ENCODE measurements at regions not wholly inside any gene's neighbourhood (a gene's known extent, or its start where the extent isn't known, plus 50 kb on each side); places are given as distances from the start of the nearest gene placed in this dataset.

- DNase-seq = no peak
Observed at GRCh38 chr10:78702876-78703275, 365.9 kb upstream of the ZMIZ1 start.

GRCh38 chr10:78703593-78703992 is 365.2 kb upstream of the ZMIZ1 start:
- no peak for DNase-seq

- DNase-seq = no peak
Observed at GRCh38 chr10:78706256-78706655, 362.5 kb upstream of the ZMIZ1 start.

- DNase-seq = no peak
Observed at GRCh38 chr10:78706726-78707540, 361.8 kb upstream of the ZMIZ1 start.

- no peak for DNase-seq
Observed at GRCh38 chr10:78707745-78708144, 361.0 kb upstream of the ZMIZ1 start.

GRCh38 chr10:78712147-78712546 is 356.6 kb upstream of the ZMIZ1 start:
- no peak for DNase-seq

GRCh38 chr10:78713659-78714058 is 355.1 kb upstream of the ZMIZ1 start:
- DNase-seq = no peak

GRCh38 chr10:78714225-78714624 is 354.5 kb upstream of the ZMIZ1 start:
- no peak for DNase-seq

GRCh38 chr10:78715435-78715834 is 353.3 kb upstream of the ZMIZ1 start:
- DNase-seq = no peak

GRCh38 chr10:78716043-78716660 is 352.6 kb upstream of the ZMIZ1 start:
- no peak for DNase-seq

GRCh38 chr10:78717200-78717599 is 351.6 kb upstream of the ZMIZ1 start:
- no peak for DNase-seq

- DNase-seq = no peak
Observed at GRCh38 chr10:78718032-78718572, 350.7 kb upstream of the ZMIZ1 start.

GRCh38 chr10:78719276-78719675 is 349.5 kb upstream of the ZMIZ1 start:
- DNase-seq = no peak

GRCh38 chr10:78720091-78720490 is 348.7 kb upstream of the ZMIZ1 start:
- no peak for DNase-seq

GRCh38 chr10:78721231-78721630 is 347.5 kb upstream of the ZMIZ1 start:
- no peak for DNase-seq

GRCh38 chr10:78724846-78725245 is 343.9 kb upstream of the ZMIZ1 start:
- no peak for DNase-seq

- DNase-seq = no peak
Observed at GRCh38 chr10:78726171-78726570, 342.6 kb upstream of the ZMIZ1 start.

- DNase-seq = no peak
Observed at GRCh38 chr10:78727251-78727650, 341.5 kb upstream of the ZMIZ1 start.

GRCh38 chr10:78727728-78728127 is 341.0 kb upstream of the ZMIZ1 start:
- no peak for DNase-seq

- DNase-seq = no peak
Observed at GRCh38 chr10:78728176-78728575, 340.6 kb upstream of the ZMIZ1 start.

GRCh38 chr10:78729366-78729765 is 339.4 kb upstream of the ZMIZ1 start:
- DNase-seq = no peak

- no peak for DNase-seq
Observed at GRCh38 chr10:78729800-78730199, 339.0 kb upstream of the ZMIZ1 start.

- DNase-seq = no peak
Observed at GRCh38 chr10:78730754-78731153, 338.0 kb upstream of the ZMIZ1 start.

- no peak for DNase-seq
Observed at GRCh38 chr10:78731675-78732074, 337.1 kb upstream of the ZMIZ1 start.

Measured in amniotic stem cell (primary cell).